HEK293 (cell line): ENCODE measurements at regions not wholly inside any gene's neighbourhood (a gene's known extent, or its start where the extent isn't known, plus 50 kb on each side); places are given as distances from the start of the nearest gene placed in this dataset.

ENCODE experiments used
- CTCF ChIA-PET: fragments of 350-600 bp; formaldehyde crosslinking; extraction: SDS; loops from one replicate; lab custom pipeline; 2021; ENCODE audit warnings: antibody characterized with exemption; lab: Yijun Ruan, JAX
- POLR2A ChIA-PET: fragments of 300-600 bp; formaldehyde crosslinking; extraction: SDS; loops from one replicate; lab custom pipeline; 2020; ENCODE audit warnings: antibody characterized with exemption, inconsistent platforms; lab: Yijun Ruan, JAX
- H3K27ac ChIP-seq: fragments of 200-500 bp; sonication (Bioruptor generic); 2 replicates; pipeline ENCODE4 v1.5.1; 2014; ENCODE audit warnings: low read depth, low read length, control low read depth, inconsistent platforms; ENCODE audit errors: extremely low read depth
- H3K36me3 ChIP-seq, 2 experiments: fragments of 200-500 bp in 1 of 2; sonication (Bioruptor generic) in 1 of 2; 1 replicate in 1 of 2; 2 replicates in 1 of 2; pipeline ENCODE4 v1.5.1; 2014 to 2017; ENCODE audit warnings: inconsistent platforms in 2 of 2, low read length in 2 of 2; ENCODE audit not compliant: control insufficient read depth in 2 of 2, insufficient read depth in 1 of 2
- H3K4me1 ChIP-seq: fragments of 200-500 bp; sonication (Bioruptor generic); 2 replicates; pipeline ENCODE4 v1.5.1; 2014; ENCODE audit warnings: mild to moderate bottlenecking, low read length, inconsistent platforms; ENCODE audit not compliant: control insufficient read depth, insufficient read depth
- H3K4me3 ChIP-seq: 2 replicates; pipeline ENCODE4 v1.5.1; 2011; ENCODE audit warnings: low read depth, mild to moderate bottlenecking, control low read depth, low read length, moderate library complexity
- H3K9me3 ChIP-seq: fragments of 200-500 bp; sonication (Bioruptor generic); 2 replicates; pipeline ENCODE4 v1.5.1; 2014; ENCODE audit warnings: low read depth, low read length, inconsistent platforms; ENCODE audit not compliant: control insufficient read depth, insufficient read depth
- BCL11A ChIP-seq: fragments of 450-650 bp; formaldehyde crosslinking; IDR thresholded peaks from 2 replicates; pipeline ENCODE4 v1.5.1; 2016; ENCODE audit warnings: low read depth, missing biosample characterization, missing genetic modification characterization
- GLIS1 ChIP-seq: fragments of 450-650 bp; formaldehyde crosslinking; IDR thresholded peaks from 2 replicates; pipeline ENCODE4 v1.5.1; 2016; ENCODE audit warnings: missing biosample characterization, missing genetic modification characterization
- PRDM6 ChIP-seq: fragments of 450-650 bp; formaldehyde crosslinking; IDR thresholded peaks from 2 replicates; pipeline ENCODE4 v1.5.1; 2017; ENCODE audit warnings: missing biosample characterization, missing genetic modification characterization
- TCF7L2 ChIP-seq: IDR thresholded peaks from 2 replicates; pipeline ENCODE4 v1.6.1; 2011; ENCODE audit warnings: low read depth, mild to moderate bottlenecking, inconsistent platforms, low read length, moderate library complexity, borderline replicate concordance
- YY2 ChIP-seq: fragments of 450-650 bp; formaldehyde crosslinking; IDR thresholded peaks from 2 replicates; pipeline ENCODE4 v1.5.1; 2016; ENCODE audit warnings: missing biosample characterization, missing genetic modification characterization
- ZBTB44 ChIP-seq: fragments of 450-650 bp; IDR thresholded peaks from 2 replicates; pipeline ENCODE4 v1.5.1; 2018; ENCODE audit warnings: missing biosample characterization, mild to moderate bottlenecking, missing genetic modification characterization
- ZBTB8A ChIP-seq: fragments of 450-650 bp; formaldehyde crosslinking; IDR thresholded peaks from 2 replicates; pipeline ENCODE4 v1.5.1; 2016; ENCODE audit warnings: missing biosample characterization, missing genetic modification characterization
- ZFP37 ChIP-seq: fragments of 450-650 bp; formaldehyde crosslinking; IDR thresholded peaks from 2 replicates; pipeline ENCODE4 v1.5.1; 2016; ENCODE audit warnings: missing biosample characterization, missing genetic modification characterization
- ZNF184 ChIP-seq: fragments of 450-650 bp; IDR thresholded peaks from 2 replicates; pipeline ENCODE4 v1.5.1; 2018; ENCODE audit warnings: missing biosample characterization, mild to moderate bottlenecking, missing genetic modification characterization
- ZNF221 ChIP-seq: fragments of 450-650 bp; formaldehyde crosslinking; IDR thresholded peaks from 2 replicates; pipeline ENCODE4 v1.5.1; 2017; ENCODE audit warnings: missing biosample characterization, missing genetic modification characterization, borderline replicate concordance
- ZNF239 ChIP-seq: fragments of 450-650 bp; formaldehyde crosslinking; IDR thresholded peaks from 2 replicates; pipeline ENCODE4 v1.5.1; 2016; ENCODE audit warnings: missing biosample characterization, missing genetic modification characterization
- ZNF292 ChIP-seq: fragments of 450-650 bp; formaldehyde crosslinking; IDR thresholded peaks from 2 replicates; pipeline ENCODE4 v1.5.1; 2016; ENCODE audit warnings: low read depth, missing biosample characterization, missing genetic modification characterization, borderline replicate concordance
- ZNF335 ChIP-seq: fragments of 450-650 bp; formaldehyde crosslinking; conservative IDR thresholded peaks from 2 replicates; pipeline ENCODE4 v1.5.1; 2016; ENCODE audit warnings: missing biosample characterization, missing genetic modification characterization
- ZNF398 ChIP-seq: fragments of 450-650 bp; formaldehyde crosslinking; IDR thresholded peaks from 2 replicates; pipeline ENCODE4 v1.5.1; 2017; ENCODE audit warnings: missing biosample characterization, missing genetic modification characterization
- ZNF416 ChIP-seq: fragments of 450-650 bp; formaldehyde crosslinking; IDR thresholded peaks from 2 replicates; pipeline ENCODE4 v1.5.1; 2016; ENCODE audit warnings: missing biosample characterization, missing genetic modification characterization
- ZNF514 ChIP-seq: fragments of 450-650 bp; formaldehyde crosslinking; IDR thresholded peaks from 2 replicates; pipeline ENCODE4 v1.5.1; 2016; ENCODE audit warnings: missing biosample characterization, missing genetic modification characterization
- ZNF624 ChIP-seq: fragments of 450-650 bp; formaldehyde crosslinking; IDR thresholded peaks from 2 replicates; pipeline ENCODE4 v1.5.1; 2017; ENCODE audit warnings: missing biosample characterization, missing genetic modification characterization
- TF ChIP-seq, protein P1 (sequence below): fragments of 450-650 bp; formaldehyde crosslinking; IDR thresholded peaks from 2 replicates; pipeline ENCODE4 v1.5.1; 2016; ENCODE audit warnings: missing biosample characterization, missing genetic modification characterization
- TF ChIP-seq, protein P2 (sequence below): fragments of 450-650 bp; formaldehyde crosslinking; IDR thresholded peaks from 2 replicates; pipeline ENCODE4 v1.5.1; 2016; ENCODE audit warnings: missing biosample characterization, missing genetic modification characterization

DNA sequence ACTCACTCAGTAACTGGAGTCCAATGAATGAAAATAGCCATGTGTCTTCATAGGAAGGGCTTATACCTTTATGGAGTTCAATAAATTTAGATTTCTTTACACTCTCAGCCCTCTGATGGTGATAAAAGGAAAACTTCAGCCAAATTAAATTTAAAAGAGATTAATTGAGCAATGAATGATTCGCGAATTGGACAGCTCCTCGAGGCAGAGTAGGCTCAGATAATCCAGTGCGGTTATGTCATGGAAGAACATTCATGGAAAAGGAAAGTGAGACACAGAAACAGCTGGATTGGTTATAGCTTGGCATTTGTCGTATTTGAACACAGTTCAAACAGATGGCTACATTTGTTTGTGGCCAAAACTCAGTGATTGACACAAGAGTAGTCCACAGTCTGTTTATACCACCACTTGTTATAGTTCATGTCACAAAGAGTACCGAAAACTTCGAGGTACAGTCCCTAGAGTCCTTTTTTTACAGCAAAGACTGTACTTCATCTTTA is 54.6 kb upstream of the TACR3 start:
- Histone ChIP-seq H3K36me3 (no peaks in the 10 kb centered on the region), H3K9me3 (no peaks in the 10 kb centered on the region), H3K4me1 (no peaks in the 10 kb centered on the region), H3K27ac (no peak overlapping the region), H3K4me3 (no peak overlapping the region)
- CTCF ChIA-PET = interaction anchor here (1.1 kb wide), 1 partner anchor 12 kb away, joined by 3 read pairs; no protein-coding TSS in a partner anchor
- TF ChIP-seq ZNF398 (no peak), ZBTB44 (tag by site-specific recombination) (no peak), ZNF221 (no peak), ZNF184 (no peak), ZNF335 (no peak), ZNF416 (tag by site-specific recombination) (no peak), ZNF239 (tag by site-specific recombination) (no peak), BCL11A (tag by site-specific recombination) (no peak), ZNF624 (tag by site-specific recombination) (no peak), TCF7L2 (no peak), GLIS1 (tag by site-specific recombination) (no peak), ZNF292 (no peak), PRDM6 (no peak), ZNF514 (tag by site-specific recombination) (no peak), ZFP37 (tag by site-specific recombination) (no peak), ZBTB8A (tag by site-specific recombination) (no peak), YY2 (tag by site-specific recombination) (no peak)
- TF ChIP-seq, protein P1, sequence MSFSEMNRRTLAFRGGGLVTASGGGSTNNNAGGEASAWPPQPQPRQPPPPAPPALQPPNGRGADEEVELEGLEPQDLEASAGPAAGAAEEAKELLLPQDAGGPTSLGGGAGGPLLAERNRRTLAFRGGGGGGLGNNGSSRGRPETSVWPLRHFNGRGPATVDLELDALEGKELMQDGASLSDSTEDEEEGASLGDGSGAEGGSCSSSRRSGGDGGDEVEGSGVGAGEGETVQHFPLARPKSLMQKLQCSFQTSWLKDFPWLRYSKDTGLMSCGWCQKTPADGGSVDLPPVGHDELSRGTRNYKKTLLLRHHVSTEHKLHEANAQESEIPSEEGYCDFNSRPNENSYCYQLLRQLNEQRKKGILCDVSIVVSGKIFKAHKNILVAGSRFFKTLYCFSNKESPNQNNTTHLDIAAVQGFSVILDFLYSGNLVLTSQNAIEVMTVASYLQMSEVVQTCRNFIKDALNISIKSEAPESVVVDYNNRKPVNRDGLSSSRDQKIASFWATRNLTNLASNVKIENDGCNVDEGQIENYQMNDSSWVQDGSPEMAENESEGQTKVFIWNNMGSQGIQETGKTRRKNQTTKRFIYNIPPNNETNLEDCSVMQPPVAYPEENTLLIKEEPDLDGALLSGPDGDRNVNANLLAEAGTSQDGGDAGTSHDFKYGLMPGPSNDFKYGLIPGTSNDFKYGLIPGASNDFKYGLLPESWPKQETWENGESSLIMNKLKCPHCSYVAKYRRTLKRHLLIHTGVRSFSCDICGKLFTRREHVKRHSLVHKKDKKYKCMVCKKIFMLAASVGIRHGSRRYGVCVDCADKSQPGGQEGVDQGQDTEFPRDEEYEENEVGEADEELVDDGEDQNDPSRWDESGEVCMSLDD (tag by site-specific recombination) = no peak
- TF ChIP-seq, protein P2, sequence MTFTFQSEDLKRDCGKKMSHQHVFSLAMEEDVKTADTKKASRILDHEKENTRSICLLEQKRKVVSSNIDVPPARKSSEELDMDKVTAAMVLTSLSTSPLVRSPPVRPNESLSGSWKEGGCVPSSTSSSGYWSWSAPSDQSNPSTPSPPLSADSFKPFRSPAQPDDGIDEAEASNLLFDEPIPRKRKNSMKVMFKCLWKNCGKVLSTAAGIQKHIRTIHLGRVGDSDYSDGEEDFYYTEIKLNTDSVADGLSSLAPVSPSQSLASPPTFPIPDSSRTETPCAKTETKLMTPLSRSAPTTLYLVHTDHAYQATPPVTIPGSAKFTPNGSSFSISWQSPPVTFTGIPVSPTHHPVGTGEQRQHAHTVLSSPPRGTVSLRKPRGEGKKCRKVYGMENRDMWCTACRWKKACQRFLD (tag by site-specific recombination) = no peak
- POLR2A ChIA-PET = no interaction called here
